HG02610 (cell line): ENCODE measurements at regions not wholly inside any gene's neighbourhood (a gene's known extent, or its start where the extent isn't known, plus 50 kb on each side); places are given as distances from the start of the nearest gene placed in this dataset.

ENCODE experiments used
- ATAC-seq: cut with Tn5 transposase; IDR thresholded peaks from one replicate; pipeline ENCODE4 v1.9.1; 2021; ENCODE audit warnings: mild to moderate bottlenecking, moderate library complexity; ENCODE audit not compliant: unreplicated experiment

DNA sequence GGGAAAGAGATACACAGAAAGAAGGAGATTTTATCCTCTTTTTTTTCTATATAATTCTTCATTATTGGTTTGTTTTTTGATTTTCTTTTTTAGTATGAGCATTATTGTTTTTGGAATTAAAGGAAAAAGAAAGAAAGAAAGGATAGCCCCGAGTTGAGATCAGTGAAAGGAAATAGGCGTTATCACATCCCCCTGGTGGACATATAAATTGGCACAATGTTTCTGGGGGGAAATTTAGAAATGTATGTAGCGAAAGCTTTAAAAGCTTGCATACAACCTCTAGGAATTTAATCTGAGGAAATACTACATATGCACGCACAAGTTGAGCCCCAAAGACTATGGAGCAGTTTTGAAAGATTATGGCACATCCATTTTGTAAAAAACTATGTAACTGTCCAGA lies 226.3 kb upstream of the LDB2 start:
- ATAC-seq, result no peak

DNA sequence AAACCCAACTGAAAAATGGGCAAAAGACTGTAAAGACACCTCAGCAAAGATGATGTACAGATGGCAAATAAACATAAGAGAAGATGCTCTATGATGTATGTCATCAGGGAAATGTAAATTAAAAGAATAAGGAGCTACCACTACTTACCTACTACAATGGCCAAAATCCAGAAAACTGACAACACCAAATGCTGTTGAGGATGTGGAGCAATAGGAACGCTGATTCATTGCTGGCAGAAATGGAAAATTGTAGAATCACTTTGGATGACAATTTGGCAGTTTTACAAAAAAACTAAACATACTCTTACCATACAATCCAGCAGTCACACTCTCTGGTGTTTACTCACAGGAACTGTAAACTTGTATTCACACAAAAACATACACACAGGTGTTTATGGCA lies 222.3 kb upstream of the LDB2 start:
- no peak for ATAC-seq

DNA sequence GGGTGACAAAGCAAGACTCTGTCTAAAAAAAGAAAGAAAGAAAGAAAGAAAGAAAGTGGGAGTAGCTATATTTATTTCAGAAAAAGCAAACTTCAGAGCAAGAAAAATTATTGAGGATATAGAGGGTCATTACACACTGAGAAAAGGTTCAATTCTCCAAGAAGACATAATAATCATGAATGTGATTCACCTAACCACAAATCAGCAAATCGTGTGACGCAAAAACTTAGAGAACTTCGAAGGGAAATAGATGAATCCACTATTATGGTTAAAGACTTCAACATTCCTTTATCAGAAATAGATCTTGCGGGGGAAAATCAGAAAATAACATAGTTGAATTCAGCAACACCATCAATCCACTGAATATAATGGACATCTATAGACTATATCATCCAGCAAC lies 219.3 kb upstream of the LDB2 start:
- no peak for ATAC-seq

DNA sequence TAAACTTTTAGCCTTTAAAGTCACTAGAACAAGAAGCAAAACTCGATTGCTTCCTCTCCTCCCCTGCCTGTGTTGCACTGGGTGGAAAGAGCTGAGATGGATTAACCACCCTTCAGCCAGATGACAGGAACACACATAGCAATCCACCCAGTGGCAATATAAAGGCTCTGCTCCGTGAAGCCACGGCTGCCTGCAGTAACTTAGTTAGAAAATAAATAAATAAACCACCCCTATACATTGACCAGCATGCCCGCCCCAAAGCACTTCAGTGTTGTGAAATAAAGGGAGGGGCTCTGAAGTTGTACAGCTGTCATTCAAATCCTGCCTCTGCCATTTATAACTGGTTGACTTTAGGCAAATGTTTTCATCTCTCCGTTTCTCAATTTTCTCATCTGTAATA lies 217.1 kb upstream of the LDB2 start:
- no peak for ATAC-seq

DNA sequence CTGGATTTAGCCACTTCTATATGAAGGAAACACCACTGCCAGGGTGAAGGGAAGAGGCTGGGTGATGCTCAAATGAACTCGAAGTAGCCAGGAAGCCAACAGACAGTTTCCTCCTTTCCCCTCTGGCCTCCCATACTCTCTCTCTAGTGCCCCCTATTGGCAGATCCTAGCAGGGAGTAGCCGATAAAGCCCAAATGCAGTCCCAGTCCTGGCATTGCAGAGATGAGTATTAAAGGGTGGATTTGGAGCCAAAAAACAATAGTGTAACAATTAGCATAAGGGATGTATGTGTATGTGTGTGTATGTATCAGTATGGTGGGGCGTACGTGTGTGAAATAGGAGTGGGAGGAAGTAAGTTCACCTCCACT lies 213.8 kb upstream of the LDB2 start:
- ATAC-seq, result peak; percentile 51

DNA sequence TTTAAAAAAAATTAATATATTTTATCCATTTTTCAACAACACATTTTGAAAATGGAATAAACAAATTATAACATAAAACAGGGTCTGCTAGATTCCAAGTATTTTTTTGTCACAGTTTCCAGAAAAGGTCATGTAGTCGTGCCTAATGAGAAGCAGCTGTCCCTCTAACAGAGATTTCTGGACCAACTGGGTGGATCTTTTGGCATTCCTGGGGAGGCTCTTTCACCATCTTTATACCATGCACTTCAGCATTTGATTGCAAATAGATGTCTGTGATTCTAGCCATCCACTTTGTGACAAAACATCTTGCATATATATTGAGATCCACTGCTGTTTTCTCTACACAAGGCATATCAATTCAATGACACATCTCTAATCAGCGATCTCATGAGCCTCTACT lies 210.7 kb upstream of the LDB2 start:
- ATAC-seq, result no peak

DNA sequence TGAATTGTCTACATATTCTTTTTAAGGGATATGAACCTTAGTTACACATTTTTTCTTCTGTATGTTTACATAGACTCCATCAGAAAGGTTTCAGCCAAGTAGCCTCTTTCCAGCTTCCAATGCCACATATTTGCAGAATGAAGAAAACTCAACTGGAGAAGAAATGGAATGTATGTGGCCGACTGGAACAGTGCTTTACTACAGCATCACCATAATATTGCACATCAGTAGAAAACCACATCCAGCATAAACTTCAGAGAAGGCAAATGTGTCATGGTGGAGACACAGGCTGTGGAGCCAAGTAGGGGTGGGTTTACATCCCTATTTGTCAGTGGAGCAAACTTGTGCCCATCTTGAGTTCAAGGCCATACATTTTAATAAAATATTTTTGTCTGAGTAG lies 204.8 kb upstream of the LDB2 start:
- ATAC-seq, result no peak

DNA sequence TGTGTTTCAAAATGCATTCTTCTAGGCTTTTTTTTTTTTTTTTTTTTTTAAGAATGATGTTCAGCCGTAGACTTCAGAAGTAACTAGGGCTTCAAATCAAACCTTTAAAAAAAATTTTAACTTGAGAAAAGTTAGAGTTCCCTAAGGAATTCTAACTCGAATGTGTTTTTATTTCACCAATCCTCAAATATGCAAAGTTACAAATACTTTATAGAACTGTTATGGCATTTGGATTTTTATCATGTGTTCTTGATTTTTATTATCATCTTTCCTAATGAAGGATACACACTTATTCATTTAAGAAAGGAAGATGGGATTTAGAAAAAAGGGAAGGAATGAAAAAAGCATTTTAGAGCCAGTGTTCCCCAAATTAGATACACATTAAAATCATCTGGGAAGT lies 200.6 kb upstream of the LDB2 start:
- ATAC-seq, result no peak

DNA sequence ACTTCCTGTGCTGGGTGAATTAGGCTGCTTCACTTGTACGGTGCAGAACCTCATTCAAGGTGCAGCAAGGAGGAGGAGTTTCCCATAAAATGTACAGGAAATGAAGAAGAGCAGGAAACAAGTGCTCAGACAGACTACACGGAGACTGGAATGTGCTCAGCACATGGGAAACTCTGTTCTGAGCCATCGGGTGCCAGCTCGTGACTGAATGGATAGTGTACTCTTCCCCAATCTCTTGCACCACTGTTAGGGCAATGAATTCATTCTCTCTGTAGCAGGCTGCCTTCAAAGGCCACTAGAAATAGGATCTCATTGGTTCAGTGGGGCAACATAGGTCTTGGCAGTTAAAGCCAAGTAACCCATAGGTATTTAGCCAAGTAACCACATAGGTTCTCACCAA lies 200.0 kb upstream of the LDB2 start:
- ATAC-seq, result no peak

DNA sequence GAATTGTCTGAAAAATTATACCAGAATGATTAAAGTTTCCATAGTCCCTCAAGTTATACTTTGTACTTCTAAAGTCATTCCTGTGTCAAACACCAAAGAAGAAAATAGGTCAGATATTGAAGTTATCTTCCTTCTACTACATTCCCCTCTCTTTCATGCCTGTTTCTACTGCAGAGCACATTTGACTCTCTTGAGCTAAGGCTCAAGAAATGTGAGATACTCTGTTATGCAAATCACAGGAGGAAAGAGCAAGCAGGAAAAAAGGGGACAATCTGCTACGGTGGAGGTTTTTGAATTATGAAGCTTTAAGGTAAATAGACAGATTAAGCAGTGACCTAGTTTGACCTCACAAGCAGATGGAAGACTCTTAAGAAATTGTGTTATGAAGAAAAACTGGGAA lies 198.9 kb upstream of the LDB2 start:
- no peak for ATAC-seq

DNA sequence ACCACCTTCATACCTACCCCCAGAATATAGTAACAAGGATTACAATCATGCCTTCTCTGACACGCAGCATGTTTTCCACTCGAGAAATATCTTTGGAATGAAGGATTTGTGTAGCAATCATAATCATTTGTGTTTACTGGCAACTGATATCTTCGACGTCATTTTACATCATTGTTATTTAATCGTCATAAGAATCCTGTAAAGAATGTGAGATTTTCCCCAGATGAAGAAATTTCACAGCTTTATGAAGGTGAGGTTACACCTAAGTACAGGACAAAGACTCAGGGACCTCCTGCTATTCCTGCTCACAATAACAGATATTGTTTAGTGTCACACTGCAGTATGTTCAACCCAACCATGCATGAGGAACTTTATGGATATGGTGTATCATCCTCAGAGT lies 198.2 kb upstream of the LDB2 start:
- ATAC-seq, result no peak

DNA sequence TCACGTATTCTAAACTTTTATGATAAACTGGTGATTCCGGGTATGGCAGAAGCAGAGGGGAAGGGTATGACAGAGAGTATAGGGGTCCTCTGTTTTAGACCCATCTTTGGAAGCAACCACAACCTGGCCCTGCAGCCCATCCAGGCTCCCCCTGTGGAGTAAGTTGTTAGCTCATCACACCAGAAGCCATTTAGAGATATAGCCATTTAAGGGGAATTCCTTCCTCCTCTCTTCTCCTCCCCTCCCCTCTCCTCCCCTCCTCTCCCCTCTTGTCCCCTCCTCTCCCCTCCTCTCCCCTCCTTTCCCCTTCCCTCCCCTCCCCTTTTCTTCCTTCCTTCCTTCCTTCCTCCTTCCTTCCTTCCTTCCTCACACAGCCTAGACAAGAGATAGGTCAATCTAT lies 197.3 kb upstream of the LDB2 start:
- ATAC-seq, result no peak

DNA sequence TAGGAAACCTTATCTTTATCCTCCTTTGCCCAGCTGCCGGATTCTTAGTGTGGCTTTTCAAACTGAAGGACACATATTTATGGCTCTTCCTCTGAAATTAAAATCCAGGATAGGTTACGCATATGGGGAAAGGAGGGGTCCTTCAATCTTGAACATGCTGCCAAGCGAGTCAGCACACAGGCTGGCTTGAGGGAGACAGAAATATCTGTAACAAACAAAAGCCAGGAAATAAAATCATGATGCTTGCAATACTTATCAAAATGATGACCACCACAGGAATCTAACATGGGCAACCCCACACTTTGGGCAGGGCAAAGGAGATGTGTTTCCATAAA lies 196.4 kb upstream of the LDB2 start:
- ATAC-seq, result no peak

DNA sequence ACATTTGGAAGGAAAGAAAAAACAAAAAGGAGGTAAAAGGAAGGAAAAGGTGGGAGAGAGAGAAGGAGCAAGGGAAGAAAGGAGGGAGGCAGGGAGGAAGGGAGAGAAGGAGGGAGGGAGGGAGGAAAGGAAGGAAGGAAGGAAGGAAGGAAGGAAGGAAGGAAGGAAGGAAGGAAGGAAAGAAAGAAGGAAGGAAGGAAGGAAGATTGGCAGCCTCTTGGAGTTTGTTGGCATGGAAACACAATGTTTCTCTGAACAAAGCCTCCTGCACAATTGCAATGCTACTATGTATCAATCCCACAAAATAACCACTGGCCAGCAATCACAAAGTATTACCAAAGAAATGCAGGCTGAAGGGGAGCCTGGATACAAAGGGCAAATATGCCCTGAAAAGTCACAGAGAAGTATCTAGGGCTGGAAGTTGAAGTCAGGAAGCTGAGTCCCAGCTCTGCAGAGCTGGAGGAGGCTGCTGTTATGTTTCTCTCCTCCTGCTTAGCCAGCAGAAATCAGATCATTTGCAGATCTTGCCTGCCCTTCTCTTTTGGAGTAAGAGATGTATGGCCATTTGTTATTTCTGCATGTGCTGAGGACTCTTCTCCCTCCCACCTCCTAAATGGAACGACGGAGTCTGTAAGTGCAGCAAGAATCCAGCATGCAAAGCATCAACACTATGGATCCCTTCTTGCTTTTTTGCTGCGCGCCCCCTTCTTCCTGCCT lies 195.9 kb upstream of the LDB2 start:
- no peak for ATAC-seq

DNA sequence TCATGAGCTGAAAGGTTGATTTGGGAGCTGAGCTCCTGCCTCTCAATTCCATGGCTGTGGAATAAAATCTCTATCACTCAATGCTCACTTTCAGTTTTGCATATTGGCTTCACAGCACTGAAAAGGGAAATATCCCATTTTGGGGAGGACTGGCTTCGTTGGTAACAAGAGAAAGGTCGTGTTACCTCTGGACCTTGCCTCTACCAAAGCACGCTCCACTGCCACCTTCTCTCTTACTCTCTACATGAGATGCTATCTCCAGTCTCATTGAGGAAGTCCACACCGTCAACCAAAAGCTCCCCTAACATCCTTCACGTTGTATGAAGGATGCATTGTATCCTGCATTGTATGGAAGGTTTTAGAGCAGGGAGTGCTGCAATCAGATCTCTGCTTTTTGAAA lies 195.0 kb upstream of the LDB2 start:
- peak; percentile 9 for ATAC-seq

DNA sequence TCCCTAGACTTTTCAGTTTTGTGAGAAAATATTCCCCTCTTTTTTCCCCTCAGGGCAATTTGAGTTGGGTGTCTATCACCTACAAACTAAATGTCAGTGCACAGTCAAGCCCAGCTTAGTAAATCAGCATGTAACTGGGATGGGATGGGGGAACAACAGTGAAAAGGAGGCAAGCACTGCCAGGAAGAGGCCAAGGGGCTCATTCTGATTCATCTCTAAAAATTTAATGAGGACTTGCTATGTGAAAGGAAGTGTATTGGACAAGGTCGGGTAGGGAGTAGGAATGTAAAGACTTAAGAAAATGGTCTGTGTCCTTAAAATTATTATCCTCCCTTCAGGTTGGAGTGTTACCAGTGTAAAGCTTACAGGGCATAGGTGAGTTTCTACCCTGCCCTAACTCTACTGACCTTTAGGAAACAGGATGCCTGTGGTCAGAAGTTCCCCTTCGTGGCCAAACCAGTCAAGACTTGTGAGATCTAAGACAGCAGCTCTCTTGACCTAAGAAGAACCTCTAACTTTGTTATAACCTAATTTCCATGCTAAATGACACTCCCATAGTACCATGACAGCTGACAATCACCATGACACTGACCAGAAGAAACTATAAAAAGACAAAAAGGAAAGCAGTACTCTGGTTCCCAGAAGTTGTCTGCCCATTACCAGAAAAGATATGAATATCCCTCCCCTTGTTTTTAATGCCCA lies 194.4 kb upstream of the LDB2 start:
- peak; percentile 91 for ATAC-seq

DNA sequence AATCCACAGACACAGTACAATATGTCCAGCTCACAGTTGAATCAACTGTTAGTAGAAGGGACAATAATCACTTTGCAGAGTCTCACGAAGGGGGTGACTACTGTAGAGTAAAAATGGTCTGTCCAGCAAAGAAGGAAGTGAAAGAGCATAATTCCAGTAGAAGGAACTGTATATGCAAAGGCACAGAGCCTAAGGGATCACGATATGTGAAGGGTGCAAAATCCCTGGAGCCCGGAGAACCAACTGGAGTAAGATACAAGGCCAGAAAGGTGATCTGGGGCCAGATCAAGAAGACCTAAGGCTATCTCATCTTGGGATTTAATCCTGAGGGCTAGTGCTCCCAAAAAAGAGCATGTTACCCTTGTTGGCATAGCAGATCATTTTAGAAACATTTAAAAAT lies 192.7 kb upstream of the LDB2 start:
- no peak for ATAC-seq

DNA sequence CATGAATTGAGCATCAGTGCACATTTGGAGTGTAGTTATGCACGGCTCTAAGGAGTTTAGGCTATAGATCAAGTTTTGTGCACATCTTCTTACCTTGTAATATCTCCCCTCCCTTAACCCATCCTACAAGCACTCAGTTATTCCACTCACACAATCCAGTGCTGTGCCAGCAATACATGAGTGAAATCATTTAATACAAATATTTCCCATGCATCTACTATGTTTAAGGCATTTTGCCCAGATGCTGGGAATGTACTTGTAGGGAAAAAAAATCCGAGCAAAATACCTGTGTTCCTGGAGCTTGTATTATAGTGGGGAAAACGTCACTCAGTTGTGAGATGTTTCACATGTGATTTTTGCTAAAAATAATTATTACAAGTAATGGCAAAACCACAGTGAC lies 191.6 kb upstream of the LDB2 start:
- ATAC-seq, result no peak

DNA sequence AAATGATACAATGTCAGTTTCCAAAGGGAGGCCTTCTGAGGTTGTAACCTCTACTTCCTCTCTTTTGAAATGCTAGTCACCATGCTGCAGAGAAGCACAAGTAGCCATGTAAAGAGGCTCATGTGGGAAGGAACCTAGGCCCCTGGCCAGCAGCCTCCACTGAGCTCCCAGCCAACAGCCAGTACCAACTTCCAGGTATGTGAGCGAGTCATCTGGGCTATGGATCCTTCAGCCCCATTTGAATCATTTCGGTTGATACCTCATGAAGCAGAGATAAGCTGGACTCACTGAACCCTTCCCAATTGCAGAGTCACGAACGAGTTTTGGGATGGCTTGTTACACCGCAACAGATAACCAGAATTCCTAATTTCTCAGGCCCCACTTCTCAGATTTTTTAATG lies 187.0 kb upstream of the LDB2 start:
- ATAC-seq, result no peak

DNA sequence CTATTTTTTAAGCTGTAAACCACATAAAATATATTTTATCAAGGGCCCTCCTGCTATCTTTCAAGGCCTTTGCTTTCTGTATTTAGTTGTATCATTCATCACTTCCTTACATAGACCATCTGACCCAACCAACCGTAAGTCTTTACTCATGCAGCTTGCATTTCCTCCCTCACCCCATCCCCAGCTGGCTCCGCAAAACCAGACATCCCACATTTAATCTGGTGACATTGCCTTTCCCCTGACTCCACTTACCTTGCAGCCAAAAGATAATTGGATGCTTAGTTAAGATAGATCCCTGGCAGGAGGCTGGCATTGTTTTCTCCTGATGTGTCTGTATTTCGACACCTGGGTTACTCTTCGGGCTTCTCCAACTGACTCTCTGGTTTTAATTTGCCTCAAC lies 183.7 kb upstream of the LDB2 start:
- no peak for ATAC-seq

DNA sequence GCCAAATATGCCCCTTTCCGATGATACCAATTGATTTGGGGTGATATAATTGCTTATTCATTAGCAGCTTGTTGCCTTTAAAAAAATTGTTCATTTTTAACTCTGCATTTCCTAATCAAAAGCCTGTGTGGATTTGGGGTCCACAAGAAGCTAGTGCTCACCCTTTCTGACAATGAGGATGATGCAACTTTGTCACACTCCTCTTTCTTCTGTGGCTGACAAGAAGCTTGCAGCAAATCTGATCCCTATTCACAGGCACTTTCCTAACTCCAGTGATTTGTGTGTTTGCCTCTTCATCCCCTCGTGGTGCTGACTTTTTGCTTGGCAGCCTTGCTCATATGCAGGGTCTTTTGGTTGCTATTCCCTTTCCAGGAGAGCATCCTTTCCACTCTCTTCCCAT lies 182.7 kb upstream of the LDB2 start:
- ATAC-seq, result no peak

DNA sequence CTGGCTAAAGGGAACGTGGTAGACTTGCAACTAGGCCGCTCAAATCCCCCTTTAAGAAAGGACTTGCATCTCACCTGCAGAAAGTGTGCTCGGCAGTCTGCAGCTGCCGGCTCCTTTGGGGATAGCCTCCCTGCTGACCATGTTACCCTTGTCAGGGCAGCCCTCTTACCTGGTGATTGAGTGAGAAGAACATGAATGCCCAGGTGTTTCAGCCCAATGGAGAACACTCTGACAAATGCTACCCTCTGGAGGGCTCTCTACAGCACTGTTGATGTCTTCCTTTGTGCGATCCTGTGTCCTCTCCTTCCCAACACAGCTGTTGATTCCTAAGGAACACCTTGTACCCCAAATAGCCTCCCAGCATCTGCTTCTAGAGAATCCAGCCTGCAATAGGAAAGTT lies 178.7 kb upstream of the LDB2 start:
- no peak for ATAC-seq

DNA sequence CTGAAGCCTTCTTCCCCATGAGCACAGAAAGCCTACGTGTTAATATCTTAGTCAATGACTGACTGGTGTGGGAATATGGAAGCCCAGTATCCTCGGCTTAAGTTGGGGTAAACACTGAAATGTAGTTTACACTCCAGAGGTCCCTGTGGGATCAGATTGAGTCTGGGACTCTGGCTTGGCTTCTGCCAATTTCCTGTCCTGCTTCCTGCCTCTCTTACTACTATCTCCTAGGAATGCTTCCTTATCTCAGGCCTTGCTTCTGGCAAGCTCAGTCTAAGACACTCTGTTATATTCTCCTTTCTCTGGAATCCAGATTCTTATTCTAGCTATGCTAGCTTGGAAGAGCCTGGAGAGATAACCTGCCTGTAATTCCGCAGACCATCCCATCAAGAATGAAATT lies 174.0 kb upstream of the LDB2 start:
- ATAC-seq, result no peak
